PC-9 (cell line): ENCODE measurements at regions not wholly inside any gene's neighbourhood (a gene's known extent, or its start where the extent isn't known, plus 50 kb on each side); places are given as distances from the start of the nearest gene placed in this dataset.

Experiments
- BruUV-seq: library from RNA; stranded (reverse); fragments of 400-500 nt; replicated peaks from 2 replicates; lab custom pipeline; 2021; lab: Mats Ljungman, UMichigan
- CTCF ChIA-PET: fragments of 300-600 bp; sonication (Branson Sonifier 250); formaldehyde crosslinking; loops from one replicate; lab custom pipeline; 2022; ENCODE audit warnings: antibody characterized with exemption; lab: Charles Lee
- POLR2A ChIA-PET: fragments of 300-600 bp; sonication (Branson Sonifier 250); formaldehyde crosslinking; loops from one replicate; lab custom pipeline; 2022; ENCODE audit warnings: antibody characterized with exemption; ENCODE audit not compliant: unreplicated experiment; lab: Charles Lee
- DNase-seq, 2 experiments: peaks; one replicate each; pipeline versions ENCODE4 v3.0.0 to v3.0.0-alpha.2; 2015 to 2022; ENCODE audit warnings: mixed read lengths in 1 of 2
- H2AFZ ChIP-seq: fragments of 200-600 bp; sonication (generic); 2 replicates; pipeline ENCODE4 v1.8.1; 2017; ENCODE audit warnings: antibody characterized with exemption
- H3F3A ChIP-seq: fragments of 200-600 bp; sonication (generic); 2 replicates; pipeline ENCODE4 v1.8.1; 2017; ENCODE audit warnings: antibody characterized with exemption, mild to moderate bottlenecking, low read depth; ENCODE audit not compliant: insufficient read depth
- H3K27ac ChIP-seq: fragments of 200-600 bp; sonication (generic); 2 replicates; pipeline ENCODE4 v1.6.1; 2016; ENCODE audit warnings: mixed run types
- H3K27me3 ChIP-seq: fragments of 200-600 bp; sonication (generic); 2 replicates; pipeline ENCODE4 v1.6.1; 2016; ENCODE audit warnings: low read depth, mixed run types; ENCODE audit not compliant: insufficient read depth
- H3K36me3 ChIP-seq: fragments of 200-600 bp; sonication (generic); 2 replicates; pipeline ENCODE4 v1.6.1; 2016; ENCODE audit warnings: low read depth, mixed run types
- H3K4me1 ChIP-seq: fragments of 200-600 bp; sonication (generic); replicated peaks from 2 replicates; pipeline ENCODE4 v1.6.1; 2016; ENCODE audit warnings: mixed run types; ENCODE audit not compliant: insufficient read depth
- H3K4me2 ChIP-seq: fragments of 200-600 bp; sonication (generic); 2 replicates; pipeline ENCODE4 v1.6.1; 2017; ENCODE audit warnings: mixed run types
- H3K4me3 ChIP-seq: fragments of 200-600 bp; sonication (generic); 2 replicates; pipeline ENCODE4 v1.6.1; 2016; ENCODE audit warnings: mixed run types
- H3K79me2 ChIP-seq: fragments of 200-600 bp; sonication (generic); 2 replicates; pipeline ENCODE4 v1.6.1; 2017; ENCODE audit warnings: low read depth, mixed run types
- H3K9me2 ChIP-seq: fragments of 200-600 bp; sonication (generic); 2 replicates; pipeline ENCODE4 v1.8.1; 2017; ENCODE audit warnings: mild to moderate bottlenecking; ENCODE audit not compliant: insufficient read depth
- H3K9me3 ChIP-seq: fragments of 200-600 bp; sonication (generic); 2 replicates; pipeline ENCODE4 v1.8.1; 2016; ENCODE audit warnings: low read depth; ENCODE audit not compliant: insufficient read depth
- H4K20me1 ChIP-seq: fragments of 200-600 bp; sonication (generic); 2 replicates; pipeline ENCODE4 v1.8.1; 2017; ENCODE audit not compliant: insufficient read depth
- CTCF ChIP-seq: fragments of 200-600 bp; sonication (generic); conservative IDR thresholded peaks from 2 replicates; pipeline ENCODE4 v1.6.1; 2017; ENCODE audit warnings: mixed run types, antibody characterized with exemption, mild to moderate bottlenecking, moderate library complexity
- EZH2 ChIP-seq: fragments of 200-600 bp; sonication (generic); IDR thresholded peaks from 2 replicates; pipeline ENCODE4 v1.8.0; 2017; ENCODE audit warnings: antibody characterized with exemption, low read depth
- intact Hi-C: fragments of 100-400 bp; cut with micrococcal nuclease; formaldehyde crosslinking; loops from one replicate; pipeline ENCODE4 v1.10.0; 2022; ENCODE audit not compliant: unreplicated experiment

GRCh38 chr11:82049199-82049598 is 684.5 kb downstream of the FAM181B start:
- DNase-seq = no peak
- Histone ChIP-seq H2AFZ (no peak overlapping the region), H3K4me1 (no peaks in the 10 kb centered on the region), H3K27me3 (no peaks in the 10 kb centered on the region), H3K9me3 (no peaks in the 10 kb centered on the region), H3K4me2 (no peak overlapping the region), H4K20me1 (no peaks in the 10 kb centered on the region), H3K9me2 (no peaks in the 10 kb centered on the region), H3K27ac (no peak overlapping the region), H3F3A (no peaks in the 10 kb centered on the region), H3K79me2 (no peaks in the 10 kb centered on the region), H3K4me3 (no peak overlapping the region), H3K36me3 (no peaks in the 10 kb centered on the region)
- intact Hi-C loops = no loop called here
- ChIA-PET CTCF (no interaction called here), POLR2A (no interaction called here)
- no TSS peak for BruUV-seq
- no peak for TF ChIP-seq EZH2
- no peak for TF ChIP-seq CTCF

- ChIA-PET CTCF (no interaction called here), POLR2A (no interaction called here)
- no peaks in the 10 kb centered on the region for H3F3A ChIP-seq
- H3K9me2 ChIP-seq = no peaks in the 10 kb centered on the region
- H2AFZ ChIP-seq = no peak overlapping the region
- H3K4me1 ChIP-seq = no peaks in the 10 kb centered on the region
- BruUV-seq = no TSS peak
- no peaks in the 10 kb centered on the region for H3K9me3 ChIP-seq
- no peak overlapping the region for H3K4me3 ChIP-seq
- H3K79me2 ChIP-seq = no peaks in the 10 kb centered on the region
- intact Hi-C loops = no loop called here
- no peak overlapping the region for H3K4me2 ChIP-seq
- no peaks in the 10 kb centered on the region for H3K27me3 ChIP-seq
- DNase-seq = no peak
- no peak overlapping the region for H3K27ac ChIP-seq
- no peaks in the 10 kb centered on the region for H3K36me3 ChIP-seq
- H4K20me1 ChIP-seq = no peaks in the 10 kb centered on the region
- TF ChIP-seq EZH2 (no peak), CTCF (no peak)
These were observed 686.5 kb downstream of the FAM181B start for GRCh38 chr11:82047200-82047599.

- Histone ChIP-seq H3K27me3 (no peaks in the 10 kb centered on the region), H3K36me3 (no peaks in the 10 kb centered on the region), H3K4me3 (no peak overlapping the region), H2AFZ (no peak overlapping the region), H3K4me2 (no peak overlapping the region), H3F3A (no peaks in the 10 kb centered on the region), H3K79me2 (no peaks in the 10 kb centered on the region), H4K20me1 (no peaks in the 10 kb centered on the region), H3K4me1 (no peaks in the 10 kb centered on the region), H3K9me3 (no peaks in the 10 kb centered on the region), H3K9me2 (no peaks in the 10 kb centered on the region), H3K27ac (no peak overlapping the region)
- ChIA-PET POLR2A (no interaction called here), CTCF (no interaction called here)
- BruUV-seq = no TSS peak
- intact Hi-C loops = no loop called here
- TF ChIP-seq EZH2 (no peak), CTCF (no peak)
- no peak for DNase-seq
These were observed 686.9 kb downstream of the FAM181B start for GRCh38 chr11:82046778-82047177.
